ENCODE measurements at regions not wholly inside any gene's neighbourhood (a gene's known extent, or its start where the extent isn't known, plus 50 kb on each side); places are given as distances from the start of the nearest gene placed in this dataset.

DNA sequence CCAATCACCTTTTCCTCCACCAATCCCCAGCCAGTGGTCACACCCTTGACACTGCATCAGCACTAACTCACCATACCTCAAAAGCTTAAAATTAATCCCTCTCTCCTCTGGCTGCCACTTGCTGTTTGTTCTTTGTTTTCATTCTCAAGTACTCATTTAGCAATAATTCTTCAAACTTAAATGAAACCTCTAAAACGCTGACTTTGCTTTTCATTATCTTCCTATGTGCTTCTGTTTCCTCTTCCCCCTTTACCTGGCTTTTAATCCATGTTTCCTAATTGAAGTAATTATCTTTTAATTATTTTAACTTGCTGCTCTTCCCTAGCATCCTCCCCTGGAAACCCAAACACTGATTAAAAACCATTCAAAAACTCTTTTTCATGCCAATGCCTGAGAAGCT is 348.9 kb upstream of the MEOX2 start:
- TF ChIP-seq CTCF (conservative IDR thresholded peaks at IDR 0.05; ENCODE audit: low read depth in 2 of 2) (no peak), POLR2AphosphoS5 (IDR thresholded peaks at IDR 0.05; ENCODE audit: low read depth) (no peak), ETS1 (IDR thresholded peaks at IDR 0.05) (no peak), JUNB (IDR thresholded peaks at IDR 0.05; ENCODE audit: unreplicated experiment) (no peak), ZNF114 (CRISPR knock-in tag; IDR thresholded peaks at IDR 0.05) (no peak), NANOG (IDR thresholded peaks at IDR 0.05; ENCODE audit: borderline replicate concordance) (no peak), EZH2 (IDR thresholded peaks at IDR 0.05; ENCODE audit: low read depth, unreplicated experiment) (no peak), EZH2phosphoT487 (IDR thresholded peaks at IDR 0.05; ENCODE audit: unreplicated experiment) (no peak), CREB1 (CRISPR knock-in tag; IDR thresholded peaks at IDR 0.05; ENCODE audit: low read depth) (no peak)
- TF ChIP-seq, protein P1, sequence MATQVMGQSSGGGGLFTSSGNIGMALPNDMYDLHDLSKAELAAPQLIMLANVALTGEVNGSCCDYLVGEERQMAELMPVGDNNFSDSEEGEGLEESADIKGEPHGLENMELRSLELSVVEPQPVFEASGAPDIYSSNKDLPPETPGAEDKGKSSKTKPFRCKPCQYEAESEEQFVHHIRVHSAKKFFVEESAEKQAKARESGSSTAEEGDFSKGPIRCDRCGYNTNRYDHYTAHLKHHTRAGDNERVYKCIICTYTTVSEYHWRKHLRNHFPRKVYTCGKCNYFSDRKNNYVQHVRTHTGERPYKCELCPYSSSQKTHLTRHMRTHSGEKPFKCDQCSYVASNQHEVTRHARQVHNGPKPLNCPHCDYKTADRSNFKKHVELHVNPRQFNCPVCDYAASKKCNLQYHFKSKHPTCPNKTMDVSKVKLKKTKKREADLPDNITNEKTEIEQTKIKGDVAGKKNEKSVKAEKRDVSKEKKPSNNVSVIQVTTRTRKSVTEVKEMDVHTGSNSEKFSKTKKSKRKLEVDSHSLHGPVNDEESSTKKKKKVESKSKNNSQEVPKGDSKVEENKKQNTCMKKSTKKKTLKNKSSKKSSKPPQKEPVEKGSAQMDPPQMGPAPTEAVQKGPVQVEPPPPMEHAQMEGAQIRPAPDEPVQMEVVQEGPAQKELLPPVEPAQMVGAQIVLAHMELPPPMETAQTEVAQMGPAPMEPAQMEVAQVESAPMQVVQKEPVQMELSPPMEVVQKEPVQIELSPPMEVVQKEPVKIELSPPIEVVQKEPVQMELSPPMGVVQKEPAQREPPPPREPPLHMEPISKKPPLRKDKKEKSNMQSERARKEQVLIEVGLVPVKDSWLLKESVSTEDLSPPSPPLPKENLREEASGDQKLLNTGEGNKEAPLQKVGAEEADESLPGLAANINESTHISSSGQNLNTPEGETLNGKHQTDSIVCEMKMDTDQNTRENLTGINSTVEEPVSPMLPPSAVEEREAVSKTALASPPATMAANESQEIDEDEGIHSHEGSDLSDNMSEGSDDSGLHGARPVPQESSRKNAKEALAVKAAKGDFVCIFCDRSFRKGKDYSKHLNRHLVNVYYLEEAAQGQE (IDR thresholded peaks at IDR 0.05; ENCODE audit: unreplicated experiment) = no peak

Measured in GM23338 (cell line).